ENCODE measurements at regions not wholly inside any gene's neighbourhood (a gene's known extent, or its start where the extent isn't known, plus 50 kb on each side); places are given as distances from the start of the nearest gene placed in this dataset.

GRCh38 chr22:48822278-48823233 lies 1005.1 kb downstream of the BRD1 start:
- no peaks in the 10 kb centered on the region for H4K20me1 ChIP-seq (ENCODE audit: insufficient read depth, low read length)

DNA sequence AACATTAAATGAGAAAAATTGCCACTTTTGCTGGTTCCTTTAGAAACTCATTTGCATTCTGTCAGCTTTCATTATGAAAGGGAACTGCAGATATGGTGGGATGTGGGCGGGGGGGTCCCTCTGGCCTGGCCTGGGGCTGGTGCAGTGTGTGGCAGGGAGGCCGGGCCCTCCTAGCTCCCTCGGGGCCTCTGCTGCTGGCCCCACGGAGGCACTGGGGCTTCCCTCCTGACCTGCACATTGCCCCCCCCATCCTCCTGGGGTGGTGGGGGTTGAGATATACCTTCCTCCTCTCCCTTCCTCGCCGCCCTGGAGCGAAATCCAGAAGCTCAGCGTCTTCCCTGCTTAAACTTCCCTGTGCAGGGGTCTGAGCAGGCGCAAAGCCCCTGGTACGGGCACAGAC lies 1005.9 kb downstream of the BRD1 start:
- no peaks in the 10 kb centered on the region for H3K79me2 ChIP-seq (ENCODE audit: low read length)
- H3K9me2 ChIP-seq (replicated peaks; ENCODE audit: insufficient read depth, low read length), result no peaks in the 10 kb centered on the region
- TF ChIP-seq EZH2phosphoT487 (IDR thresholded peaks at IDR 0.05; ENCODE audit: low read length) (no peak), EZH2 (optimal IDR thresholded peaks at IDR 0.05; ENCODE audit: low read depth, low read length) (no peak)
- TF ChIP-seq, protein P1, sequence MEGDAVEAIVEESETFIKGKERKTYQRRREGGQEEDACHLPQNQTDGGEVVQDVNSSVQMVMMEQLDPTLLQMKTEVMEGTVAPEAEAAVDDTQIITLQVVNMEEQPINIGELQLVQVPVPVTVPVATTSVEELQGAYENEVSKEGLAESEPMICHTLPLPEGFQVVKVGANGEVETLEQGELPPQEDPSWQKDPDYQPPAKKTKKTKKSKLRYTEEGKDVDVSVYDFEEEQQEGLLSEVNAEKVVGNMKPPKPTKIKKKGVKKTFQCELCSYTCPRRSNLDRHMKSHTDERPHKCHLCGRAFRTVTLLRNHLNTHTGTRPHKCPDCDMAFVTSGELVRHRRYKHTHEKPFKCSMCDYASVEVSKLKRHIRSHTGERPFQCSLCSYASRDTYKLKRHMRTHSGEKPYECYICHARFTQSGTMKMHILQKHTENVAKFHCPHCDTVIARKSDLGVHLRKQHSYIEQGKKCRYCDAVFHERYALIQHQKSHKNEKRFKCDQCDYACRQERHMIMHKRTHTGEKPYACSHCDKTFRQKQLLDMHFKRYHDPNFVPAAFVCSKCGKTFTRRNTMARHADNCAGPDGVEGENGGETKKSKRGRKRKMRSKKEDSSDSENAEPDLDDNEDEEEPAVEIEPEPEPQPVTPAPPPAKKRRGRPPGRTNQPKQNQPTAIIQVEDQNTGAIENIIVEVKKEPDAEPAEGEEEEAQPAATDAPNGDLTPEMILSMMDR (IDR thresholded peaks at IDR 0.05; ENCODE audit: low read length), result no peak
- no peak overlapping the region for H3K4me2 ChIP-seq (ENCODE audit: low read depth, low read length)
- no peak overlapping the region for H3K4me3 ChIP-seq (ENCODE audit: low read length)
- no peaks in the 10 kb centered on the region for H3F3A ChIP-seq (ENCODE audit: insufficient read depth, low read length)
- no peak for DNase-seq
- H3K9ac ChIP-seq (ENCODE audit: low read length), result no peak overlapping the region
- H4K20me1 ChIP-seq (ENCODE audit: insufficient read depth, low read length), result no peaks in the 10 kb centered on the region
- H3K4me1 ChIP-seq (ENCODE audit: low read length), result no peaks in the 10 kb centered on the region
- no peak overlapping the region for H2AFZ ChIP-seq (ENCODE audit: low read length)
- no peak overlapping the region for H3K27ac ChIP-seq (ENCODE audit: low read length)
- no peaks in the 10 kb centered on the region for H3K27me3 ChIP-seq (replicated peaks; ENCODE audit: insufficient read depth, low read length)
- no peaks in the 10 kb centered on the region for H3K36me3 ChIP-seq (replicated peaks; ENCODE audit: insufficient read depth, low read length)
- no peaks in the 10 kb centered on the region for H3K9me3 ChIP-seq (replicated peaks; ENCODE audit: insufficient read depth, low read length)

More at GRCh38 chr22:48822278-48823233, 1005.1 kb downstream of the BRD1 start:
- H3K4me3 ChIP-seq (ENCODE audit: low read length), result no peak overlapping the region
- TF ChIP-seq EZH2phosphoT487 (IDR thresholded peaks at IDR 0.05; ENCODE audit: low read length) (no peak), EZH2 (optimal IDR thresholded peaks at IDR 0.05; ENCODE audit: low read depth, low read length) (no peak)
- TF ChIP-seq, protein P1 (IDR thresholded peaks at IDR 0.05; ENCODE audit: low read length), result no peak
- H3K27ac ChIP-seq (ENCODE audit: low read length), result no peak overlapping the region
- no peak overlapping the region for H3K4me2 ChIP-seq (ENCODE audit: low read depth, low read length)
- H3K79me2 ChIP-seq (ENCODE audit: low read length), result no peaks in the 10 kb centered on the region
- no peak overlapping the region for H2AFZ ChIP-seq (ENCODE audit: low read length)
- no peaks in the 10 kb centered on the region for H3K27me3 ChIP-seq (replicated peaks; ENCODE audit: insufficient read depth, low read length)
- H3K36me3 ChIP-seq (replicated peaks; ENCODE audit: insufficient read depth, low read length), result no peaks in the 10 kb centered on the region
- no peaks in the 10 kb centered on the region for H3K9me2 ChIP-seq (replicated peaks; ENCODE audit: insufficient read depth, low read length)
- no peak overlapping the region for H3K9ac ChIP-seq (ENCODE audit: low read length)
- DNase-seq, result no peak
- no peaks in the 10 kb centered on the region for H3F3A ChIP-seq (ENCODE audit: insufficient read depth, low read length)
- no peaks in the 10 kb centered on the region for H3K4me1 ChIP-seq (ENCODE audit: low read length)
- H3K9me3 ChIP-seq (replicated peaks; ENCODE audit: insufficient read depth, low read length), result no peaks in the 10 kb centered on the region

- DNase-seq, result no peak
- Histone ChIP-seq H3K27me3 (replicated peaks; ENCODE audit: insufficient read depth, low read length) (no peaks in the 10 kb centered on the region), H3F3A (ENCODE audit: insufficient read depth, low read length) (no peaks in the 10 kb centered on the region), H3K79me2 (ENCODE audit: low read length) (no peaks in the 10 kb centered on the region), H3K4me3 (ENCODE audit: low read length) (no peak overlapping the region), H3K9me2 (replicated peaks; ENCODE audit: insufficient read depth, low read length) (no peaks in the 10 kb centered on the region), H3K4me1 (ENCODE audit: low read length) (no peaks in the 10 kb centered on the region), H2AFZ (ENCODE audit: low read length) (no peak overlapping the region), H3K9me3 (replicated peaks; ENCODE audit: insufficient read depth, low read length) (no peaks in the 10 kb centered on the region), H3K36me3 (replicated peaks; ENCODE audit: insufficient read depth, low read length) (no peaks in the 10 kb centered on the region), H3K27ac (ENCODE audit: low read length) (no peak overlapping the region), H3K4me2 (ENCODE audit: low read depth, low read length) (no peak overlapping the region), H3K9ac (ENCODE audit: low read length) (no peak overlapping the region), H4K20me1 (ENCODE audit: insufficient read depth, low read length) (no peaks in the 10 kb centered on the region)
- no peak for TF ChIP-seq EZH2 (optimal IDR thresholded peaks at IDR 0.05; ENCODE audit: low read depth, low read length)
- TF ChIP-seq, protein P1 (IDR thresholded peaks at IDR 0.05; ENCODE audit: low read length), result no peak
- no peak for TF ChIP-seq EZH2phosphoT487 (IDR thresholded peaks at IDR 0.05; ENCODE audit: low read length)
Observed at GRCh38 chr22:48821346-48821690, 1006.4 kb downstream of the BRD1 start.

All from MM.1S (cell line).